Tibial nerve (tissue), 3 donors: ENCODE measurements at regions not wholly inside any gene's neighbourhood (a gene's known extent, or its start where the extent isn't known, plus 50 kb on each side); places are given as distances from the start of the nearest gene placed in this dataset.

Experiments used
- CTCF ChIP-seq, 5 experiments: fragments of 200-600 bp in 3 of 5; fragments of 450-650 bp in 2 of 5; sonication (generic) in 3 of 5; IDR thresholded peaks; one replicate each; pipeline ENCODE4 v1.5.1; 2016 to 2019; ENCODE audit warnings: antibody characterized with exemption in 5 of 5, mild to moderate bottlenecking in 3 of 5, moderate library complexity in 2 of 5
- POLR2A ChIP-seq, 2 donors: fragments of 450-650 bp; IDR thresholded peaks; one replicate each; pipeline ENCODE4 v1.6.1; 2017; ENCODE audit warnings: antibody characterized with exemption in 2 of 2, mild to moderate bottlenecking in 2 of 2, moderate library complexity in 2 of 2

- TF ChIP-seq POLR2A (IDR thresholded peaks at IDR 0.05): no peak
- TF ChIP-seq CTCF (IDR thresholded peaks at IDR 0.05): no peak
These were observed 284.2 kb downstream of the LRFN2 start for GRCh38 chr6:40302856-40303454.
